Stimulated activated CD4-positive, alpha-beta T cell treated with anti-CD3 and anti-CD28 coated beads, Interleukin-12 subunit alpha, Interleukin-12 subunit beta, amount 100 ng/mL, for 48 hours (primary cell): ENCODE measurements at regions not wholly inside any gene's neighbourhood (a gene's known extent, or its start where the extent isn't known, plus 50 kb on each side); places are given as distances from the start of the nearest gene placed in this dataset.
A peak's percentile ranks its signal among the peaks of the same experiment; 100 is the strongest.

Source experiments
- DNase-seq, 3 donors: peaks; one replicate each; pipeline ENCODE4 v3.0.0-alpha.2; 2020; ENCODE audit warnings: low read depth in 2 of 3, low spot score in 1 of 3

GRCh38 chr18:2281523-2282199 lies 289.6 kb downstream of the METTL4 start:
- DNase-seq = no peak

DNA sequence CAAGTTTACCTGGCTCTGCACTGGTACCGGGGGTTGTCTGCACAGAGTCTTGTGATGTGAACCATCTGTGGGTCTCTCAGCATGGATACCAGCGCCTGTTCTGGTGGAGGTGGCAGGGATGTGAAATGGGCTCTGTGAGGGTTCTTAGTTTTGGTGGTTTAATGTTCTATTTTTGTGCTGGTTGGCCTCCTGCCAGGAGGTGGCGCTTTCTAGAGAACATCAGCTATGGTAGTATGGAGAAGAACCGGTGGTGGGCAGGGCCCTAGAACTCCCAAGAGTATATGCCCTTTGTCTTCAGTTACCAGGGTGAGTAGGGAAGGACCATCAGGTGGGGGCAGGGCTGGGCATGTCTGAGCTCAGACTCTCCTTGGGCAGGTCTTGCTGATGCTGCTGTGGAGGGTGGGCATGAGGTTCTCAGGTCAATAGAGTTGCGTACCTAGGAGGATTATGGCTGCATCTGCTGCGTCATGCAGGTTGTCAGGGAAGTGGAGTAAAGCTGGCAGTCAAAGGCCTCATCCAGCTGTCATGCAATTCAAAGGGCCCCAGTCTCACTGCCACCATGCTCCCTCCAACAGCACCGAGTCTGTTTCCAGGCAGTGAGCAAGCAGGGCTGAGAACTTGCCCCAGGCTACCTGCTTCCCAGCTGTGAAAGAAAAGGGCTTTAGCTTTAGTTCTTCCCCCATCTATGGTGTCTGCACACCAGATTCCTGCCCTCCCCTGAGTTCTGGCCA lies 278.0 kb downstream of the METTL4 start:
- DNase-seq = peak in 1 of 3 donors; percentile 1

DNA sequence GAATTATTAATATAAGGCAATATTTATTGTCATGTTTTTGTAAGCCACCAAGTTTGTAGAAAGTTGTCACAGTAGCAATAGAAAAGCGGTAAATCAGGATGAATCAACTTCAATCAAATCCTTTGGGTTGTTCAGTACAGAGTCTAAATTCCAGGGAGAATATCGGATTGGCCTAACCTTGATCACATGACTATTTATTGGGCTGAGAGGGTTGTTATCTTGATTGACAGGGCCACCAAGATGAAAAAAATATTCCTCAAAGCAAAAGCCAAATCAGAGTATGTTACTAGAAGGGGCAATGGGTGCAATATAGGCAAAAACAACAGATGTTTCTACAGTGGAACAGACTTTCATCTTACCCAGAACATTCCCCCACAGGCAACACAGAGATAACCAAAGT lies 270.0 kb downstream of the METTL4 start:
- no peak for DNase-seq

DNA sequence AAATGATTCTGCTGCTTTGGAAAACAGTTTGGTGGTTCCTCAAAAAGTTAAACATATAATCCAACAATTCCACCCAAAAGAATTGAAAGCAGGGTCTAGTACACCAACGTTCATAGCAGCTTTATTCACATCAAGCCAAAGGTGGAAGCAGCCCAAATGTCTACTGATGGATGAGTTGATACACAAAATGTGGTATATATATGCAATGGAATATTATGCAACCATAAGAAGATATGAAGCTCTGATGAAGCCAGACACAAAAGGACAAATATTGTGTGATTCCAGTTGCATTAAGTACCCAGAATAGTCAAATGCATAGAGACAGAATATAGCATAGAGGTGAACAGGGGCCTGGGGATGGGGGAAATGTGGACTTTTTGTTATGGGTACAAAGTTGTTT lies 269.3 kb downstream of the METTL4 start:
- DNase-seq = no peak

DNA sequence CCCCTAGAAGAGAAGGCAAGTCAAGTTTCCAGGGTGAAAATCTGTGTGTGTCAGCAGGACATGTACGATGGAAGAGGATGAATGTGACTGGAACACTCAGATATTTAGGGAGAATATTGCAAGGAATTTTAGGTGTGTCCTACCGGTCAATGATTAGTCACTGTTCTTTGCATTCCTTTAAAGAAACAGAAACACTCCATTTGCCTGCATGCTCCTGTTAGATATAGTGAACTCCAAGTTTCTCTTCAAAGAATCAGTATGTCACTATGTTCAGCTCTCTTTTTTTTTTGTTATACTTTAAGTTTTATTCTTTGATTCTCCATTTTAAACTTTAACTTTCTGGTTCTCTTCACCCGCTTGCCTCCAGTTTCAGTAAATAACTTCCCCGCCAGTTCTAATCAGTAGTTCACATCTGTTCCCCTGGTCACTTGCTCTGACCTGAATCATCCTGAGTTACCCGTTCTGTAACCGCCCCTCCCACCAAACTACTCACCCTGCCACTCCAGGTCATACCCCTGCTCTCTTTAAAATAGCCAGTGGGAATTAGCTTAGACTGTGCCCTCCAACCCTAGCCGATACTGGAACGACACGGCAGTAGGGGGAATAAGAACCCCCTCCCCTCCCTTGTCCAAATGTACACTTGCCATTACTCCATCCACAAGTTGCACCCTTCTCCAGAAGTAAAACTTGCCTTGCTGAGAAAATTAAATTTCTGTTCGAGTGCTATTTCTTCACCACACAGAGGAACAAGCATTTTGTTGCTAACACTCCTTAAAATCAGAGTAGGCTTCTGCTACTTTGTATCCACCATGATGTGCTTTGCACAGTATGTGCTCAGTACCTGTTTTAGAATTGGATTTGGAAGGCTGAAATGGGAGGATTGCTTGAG lies 268.4 kb downstream of the METTL4 start:
- DNase-seq = no peak

- DNase-seq = no peak
Measured at GRCh38 chr18:2303517-2304238, 267.6 kb downstream of the METTL4 start.

- no peak for DNase-seq
Measured at GRCh38 chr18:2304378-2305175, 266.7 kb downstream of the METTL4 start.

DNA sequence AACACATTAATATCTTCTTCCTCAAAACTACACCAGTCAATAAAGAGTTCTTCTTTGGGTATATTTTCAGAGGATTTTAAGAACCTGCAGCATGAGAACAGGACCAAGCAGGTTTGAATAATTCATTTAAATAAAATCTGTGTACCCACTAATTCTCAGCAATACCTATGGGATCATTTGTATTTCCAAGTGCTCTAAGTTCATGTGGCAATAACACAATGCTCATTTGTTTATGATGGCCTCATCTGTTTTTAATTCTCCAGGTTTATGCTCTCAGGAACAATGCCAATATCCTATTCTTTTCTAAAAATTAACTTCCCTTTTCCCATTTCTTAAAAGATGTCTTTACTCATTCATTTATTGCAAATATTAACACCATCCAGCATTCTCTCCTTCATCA lies 264.7 kb downstream of the METTL4 start:
- DNase-seq = no peak

DNA sequence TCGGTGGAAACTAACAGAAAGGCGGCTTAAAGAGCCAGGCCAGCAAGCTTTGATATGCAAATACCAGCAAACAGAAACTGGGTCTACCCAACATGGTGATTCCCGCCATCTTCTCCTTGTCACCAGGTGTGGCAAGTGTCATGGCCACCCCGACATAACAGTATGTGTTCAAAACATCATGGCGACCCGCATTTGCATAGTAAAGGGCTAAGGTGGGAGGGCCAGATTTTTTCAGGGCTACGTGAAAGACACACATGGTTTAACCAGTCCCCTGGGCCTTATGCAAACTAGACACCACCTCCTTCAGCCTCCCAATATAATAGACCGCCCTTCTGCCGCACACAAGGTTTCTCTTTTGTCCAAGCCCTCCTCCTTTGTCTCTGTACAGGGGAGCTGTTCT lies 260.4 kb downstream of the METTL4 start:
- DNase-seq = no peak

- no peak for DNase-seq
Measured at GRCh38 chr18:2312440-2312839, 258.9 kb downstream of the METTL4 start.

GRCh38 chr18:2313332-2313731 lies 258.0 kb downstream of the METTL4 start:
- no peak for DNase-seq

DNA sequence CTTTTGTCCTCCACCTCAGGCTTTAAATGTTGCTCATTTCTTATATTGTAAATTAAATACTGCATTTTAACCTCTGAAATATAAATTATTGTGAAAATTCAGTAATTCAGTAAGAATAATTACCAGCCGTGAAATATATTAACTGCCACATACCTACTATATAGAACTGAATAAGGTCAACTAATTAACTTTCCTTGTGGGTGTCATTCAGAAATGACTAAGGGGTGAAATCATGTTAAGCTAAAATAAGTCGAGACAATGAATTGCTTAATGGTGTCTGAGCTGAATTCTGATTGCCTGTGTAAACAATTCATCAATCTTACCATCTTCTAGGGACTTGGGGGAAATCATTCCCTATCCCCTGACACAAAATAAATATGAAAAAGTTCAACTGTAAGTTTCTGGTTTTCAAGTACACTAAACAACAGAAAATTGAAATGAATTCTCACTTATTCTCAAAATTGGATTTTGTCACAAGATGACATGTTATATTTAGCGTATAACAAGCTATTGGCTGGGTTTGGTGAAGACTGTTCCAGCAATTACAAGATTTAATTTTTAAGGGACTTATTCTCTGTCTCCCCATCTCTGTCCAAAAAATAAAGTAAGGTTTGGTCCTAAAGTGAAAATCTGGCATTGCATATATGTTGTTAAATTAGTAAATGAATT lies 255.1 kb downstream of the METTL4 start:
- DNase-seq = no peak

DNA sequence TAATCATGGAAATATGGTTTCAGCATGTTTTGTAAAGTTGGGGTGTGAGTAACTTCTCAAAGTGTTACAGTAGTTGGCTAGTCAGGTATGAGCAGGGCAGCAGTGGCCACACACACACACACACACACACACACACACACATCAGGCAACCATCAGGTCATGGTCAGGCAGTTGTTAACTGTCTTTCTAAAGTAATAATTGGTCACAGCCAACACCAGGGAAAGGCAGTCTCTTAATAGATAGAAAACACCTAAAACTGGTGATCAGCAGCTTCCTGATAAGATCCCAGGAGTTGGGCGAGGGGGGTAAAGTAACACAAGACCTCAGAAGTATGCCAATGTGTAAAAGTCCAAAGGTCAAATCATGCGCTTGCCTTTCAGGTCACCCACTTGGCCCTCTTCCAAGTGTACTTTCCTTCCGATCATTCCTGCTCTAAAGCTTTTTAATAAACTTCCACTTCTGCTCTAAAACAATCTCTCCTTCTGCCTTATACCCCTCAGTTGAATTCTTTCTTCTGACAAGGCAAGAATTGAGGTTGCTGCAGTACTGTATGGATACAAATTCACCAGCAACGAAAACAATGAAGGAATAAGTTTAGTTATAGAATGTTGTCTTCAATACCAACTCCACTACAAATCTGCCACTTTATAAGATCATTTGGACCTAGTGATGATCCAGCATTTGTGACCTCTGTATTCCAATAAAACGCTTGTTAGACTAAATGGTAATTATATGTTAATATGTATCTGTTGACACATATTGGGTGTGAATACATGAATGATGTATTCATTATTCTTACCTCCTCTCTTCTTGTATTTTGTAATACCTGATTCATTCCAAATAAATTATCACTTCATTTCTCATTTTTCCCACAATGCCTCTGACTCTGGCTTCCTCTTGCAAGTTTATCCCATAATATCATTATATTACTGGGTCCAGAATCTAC lies 254.3 kb downstream of the METTL4 start:
- DNase-seq = no peak

DNA sequence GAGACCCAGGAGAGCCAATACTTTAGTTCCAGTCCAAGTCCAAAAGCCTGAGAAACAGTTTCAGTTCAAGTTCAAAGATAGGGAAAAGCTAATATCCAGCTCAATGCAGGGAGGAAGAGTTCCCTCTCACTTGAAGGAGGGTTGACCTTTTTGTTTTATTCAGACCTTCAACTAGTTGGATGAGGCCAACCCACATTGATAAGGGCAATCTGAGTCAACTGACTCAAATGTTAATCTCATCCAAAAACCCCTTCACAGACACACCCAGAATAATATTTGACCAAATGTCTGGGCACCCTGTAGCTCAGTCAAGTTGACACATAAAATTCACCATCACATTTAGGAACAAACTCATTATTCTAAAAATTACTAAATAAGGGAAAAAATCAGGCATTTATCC lies 246.8 kb downstream of the METTL4 start:
- no peak for DNase-seq

DNA sequence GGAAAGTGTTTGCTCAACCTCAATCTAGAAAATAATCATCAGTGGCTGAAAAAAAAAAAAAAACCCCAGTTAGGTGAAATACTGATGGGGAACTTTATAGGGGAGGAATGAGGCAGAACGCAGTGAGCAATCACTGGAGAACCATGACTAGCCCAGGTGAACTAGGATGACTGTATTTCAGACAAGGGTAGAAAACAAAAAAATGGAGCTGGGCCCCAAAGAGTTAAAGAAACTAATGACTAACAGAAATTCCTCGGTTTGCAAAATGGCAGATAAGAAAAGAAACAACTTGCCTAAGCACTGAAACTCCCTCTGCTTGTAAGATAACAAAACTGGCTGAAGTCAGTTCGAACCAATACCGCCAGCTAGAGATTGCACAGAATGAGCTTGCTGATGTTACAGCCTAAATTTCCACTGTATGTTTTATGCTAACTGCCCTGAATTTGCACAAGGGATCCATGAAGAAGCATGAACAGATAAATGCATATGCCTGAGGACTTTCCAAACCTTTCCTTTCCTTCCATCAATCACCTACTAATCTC lies 245.9 kb downstream of the METTL4 start:
- DNase-seq = no peak

DNA sequence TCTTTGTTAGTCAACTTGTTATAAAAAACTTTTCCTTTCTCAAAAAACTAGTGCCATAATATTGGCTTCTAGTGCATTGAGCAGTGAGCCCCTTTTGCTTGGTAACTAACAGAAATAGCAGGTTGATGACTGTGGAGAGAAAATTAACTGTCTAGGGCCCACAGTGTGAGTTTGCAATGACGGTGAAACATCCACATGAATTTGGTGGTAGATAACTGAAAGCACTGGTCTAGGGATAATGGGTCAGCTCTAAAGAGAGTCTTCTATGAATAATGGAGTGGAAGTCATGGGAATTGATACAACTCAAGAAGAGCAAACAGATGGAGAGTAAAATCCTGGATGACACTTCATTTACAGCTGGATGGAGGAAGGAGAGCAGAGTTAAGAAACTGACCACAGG lies 245.4 kb downstream of the METTL4 start:
- DNase-seq = no peak

- DNase-seq = no peak
Measured at GRCh38 chr18:2326999-2327398, 244.3 kb downstream of the METTL4 start.

DNA sequence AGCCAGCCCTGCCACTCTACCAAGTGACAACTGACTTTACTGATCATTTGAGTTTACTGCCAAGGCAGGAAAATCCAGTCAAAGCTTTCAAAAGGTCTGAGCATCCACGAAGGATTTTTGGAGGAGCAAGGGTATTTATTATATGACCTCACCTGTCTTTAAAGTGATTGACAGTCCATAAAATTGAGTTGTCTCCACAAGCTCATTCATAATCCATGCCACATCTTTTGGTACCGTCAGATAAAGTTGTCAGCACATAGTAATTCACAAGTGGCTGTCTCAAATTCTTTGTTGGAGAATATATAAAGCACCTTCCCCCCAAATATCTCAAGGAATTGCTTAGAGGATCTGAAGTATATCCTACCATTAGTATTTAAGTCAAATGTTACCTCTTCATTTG lies 240.5 kb downstream of the METTL4 start:
- no peak for DNase-seq

DNA sequence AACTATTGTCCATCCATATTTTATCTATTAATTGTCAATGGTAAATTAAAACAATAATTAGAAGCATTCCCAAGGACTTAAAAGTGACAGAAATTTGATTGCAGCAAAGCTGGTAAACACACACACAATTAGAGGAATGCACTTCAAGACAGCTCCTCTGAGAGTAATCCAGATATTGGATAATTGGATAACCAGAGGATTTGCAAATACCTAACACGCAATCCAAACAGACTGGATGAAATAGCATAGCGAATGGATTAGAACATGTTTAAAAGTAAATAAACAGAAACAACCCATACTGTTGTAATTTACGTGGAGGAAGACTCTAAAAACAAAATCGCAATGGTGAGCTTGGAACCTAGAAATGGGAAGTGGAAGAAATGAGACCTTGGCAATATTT lies 239.8 kb downstream of the METTL4 start:
- DNase-seq = no peak
